HL-60 (cell line): ENCODE measurements at regions not wholly inside any gene's neighbourhood (a gene's known extent, or its start where the extent isn't known, plus 50 kb on each side); places are given as distances from the start of the nearest gene placed in this dataset.

Experiments used
- GABPA ChIP-seq: IDR thresholded peaks from 2 replicates; pipeline ENCODE4 v1.6.1; 2012; ENCODE audit warnings: low read depth
- POLR2AphosphoS5 ChIP-seq: IDR thresholded peaks from 2 replicates; pipeline ENCODE4 v1.6.1; 2012; ENCODE audit warnings: low read depth
- SPI1 ChIP-seq: IDR thresholded peaks from 2 replicates; pipeline ENCODE4 v1.6.1; 2012; ENCODE audit warnings: low read depth, mild to moderate bottlenecking, borderline replicate concordance
- TF ChIP-seq, protein P1 (sequence below): IDR thresholded peaks from one replicate; pipeline ENCODE4 v1.5.1; 2011; ENCODE audit warnings: low read length, control low read depth, inconsistent platforms; ENCODE audit not compliant: insufficient read depth
- TF ChIP-seq, protein P2 (sequence below): IDR thresholded peaks from 2 replicates; pipeline ENCODE4 v1.6.1; 2012; ENCODE audit warnings: low read depth; ENCODE audit not compliant: insufficient replicate concordance

DNA sequence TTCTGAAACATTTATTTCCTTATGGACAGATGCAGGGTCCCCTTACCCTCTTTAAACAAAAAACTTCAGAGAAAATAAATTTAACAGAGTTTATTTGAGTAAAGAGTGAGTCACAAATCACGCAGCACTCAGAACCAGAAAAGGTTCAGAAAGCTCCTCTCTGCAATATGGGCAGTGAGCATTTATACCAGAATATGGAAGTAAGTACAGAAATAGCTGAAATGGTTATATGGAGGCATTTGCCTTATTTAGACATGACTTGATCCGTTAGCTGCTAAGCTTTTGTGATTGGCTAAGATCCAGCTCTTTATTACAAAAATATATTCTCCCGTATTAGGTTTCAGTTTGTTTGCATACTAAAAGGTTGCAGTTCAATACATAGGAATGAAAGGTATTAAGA is 1554.1 kb downstream of the EFNA5 start:
- TF ChIP-seq, protein P1, sequence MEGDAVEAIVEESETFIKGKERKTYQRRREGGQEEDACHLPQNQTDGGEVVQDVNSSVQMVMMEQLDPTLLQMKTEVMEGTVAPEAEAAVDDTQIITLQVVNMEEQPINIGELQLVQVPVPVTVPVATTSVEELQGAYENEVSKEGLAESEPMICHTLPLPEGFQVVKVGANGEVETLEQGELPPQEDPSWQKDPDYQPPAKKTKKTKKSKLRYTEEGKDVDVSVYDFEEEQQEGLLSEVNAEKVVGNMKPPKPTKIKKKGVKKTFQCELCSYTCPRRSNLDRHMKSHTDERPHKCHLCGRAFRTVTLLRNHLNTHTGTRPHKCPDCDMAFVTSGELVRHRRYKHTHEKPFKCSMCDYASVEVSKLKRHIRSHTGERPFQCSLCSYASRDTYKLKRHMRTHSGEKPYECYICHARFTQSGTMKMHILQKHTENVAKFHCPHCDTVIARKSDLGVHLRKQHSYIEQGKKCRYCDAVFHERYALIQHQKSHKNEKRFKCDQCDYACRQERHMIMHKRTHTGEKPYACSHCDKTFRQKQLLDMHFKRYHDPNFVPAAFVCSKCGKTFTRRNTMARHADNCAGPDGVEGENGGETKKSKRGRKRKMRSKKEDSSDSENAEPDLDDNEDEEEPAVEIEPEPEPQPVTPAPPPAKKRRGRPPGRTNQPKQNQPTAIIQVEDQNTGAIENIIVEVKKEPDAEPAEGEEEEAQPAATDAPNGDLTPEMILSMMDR: no peak
- TF ChIP-seq POLR2AphosphoS5 (no peak), GABPA (no peak), SPI1 (no peak)
- TF ChIP-seq, protein P2, sequence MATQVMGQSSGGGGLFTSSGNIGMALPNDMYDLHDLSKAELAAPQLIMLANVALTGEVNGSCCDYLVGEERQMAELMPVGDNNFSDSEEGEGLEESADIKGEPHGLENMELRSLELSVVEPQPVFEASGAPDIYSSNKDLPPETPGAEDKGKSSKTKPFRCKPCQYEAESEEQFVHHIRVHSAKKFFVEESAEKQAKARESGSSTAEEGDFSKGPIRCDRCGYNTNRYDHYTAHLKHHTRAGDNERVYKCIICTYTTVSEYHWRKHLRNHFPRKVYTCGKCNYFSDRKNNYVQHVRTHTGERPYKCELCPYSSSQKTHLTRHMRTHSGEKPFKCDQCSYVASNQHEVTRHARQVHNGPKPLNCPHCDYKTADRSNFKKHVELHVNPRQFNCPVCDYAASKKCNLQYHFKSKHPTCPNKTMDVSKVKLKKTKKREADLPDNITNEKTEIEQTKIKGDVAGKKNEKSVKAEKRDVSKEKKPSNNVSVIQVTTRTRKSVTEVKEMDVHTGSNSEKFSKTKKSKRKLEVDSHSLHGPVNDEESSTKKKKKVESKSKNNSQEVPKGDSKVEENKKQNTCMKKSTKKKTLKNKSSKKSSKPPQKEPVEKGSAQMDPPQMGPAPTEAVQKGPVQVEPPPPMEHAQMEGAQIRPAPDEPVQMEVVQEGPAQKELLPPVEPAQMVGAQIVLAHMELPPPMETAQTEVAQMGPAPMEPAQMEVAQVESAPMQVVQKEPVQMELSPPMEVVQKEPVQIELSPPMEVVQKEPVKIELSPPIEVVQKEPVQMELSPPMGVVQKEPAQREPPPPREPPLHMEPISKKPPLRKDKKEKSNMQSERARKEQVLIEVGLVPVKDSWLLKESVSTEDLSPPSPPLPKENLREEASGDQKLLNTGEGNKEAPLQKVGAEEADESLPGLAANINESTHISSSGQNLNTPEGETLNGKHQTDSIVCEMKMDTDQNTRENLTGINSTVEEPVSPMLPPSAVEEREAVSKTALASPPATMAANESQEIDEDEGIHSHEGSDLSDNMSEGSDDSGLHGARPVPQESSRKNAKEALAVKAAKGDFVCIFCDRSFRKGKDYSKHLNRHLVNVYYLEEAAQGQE: no peak
